HG03159 (cell line): ENCODE measurements at regions not wholly inside any gene's neighbourhood (a gene's known extent, or its start where the extent isn't known, plus 50 kb on each side); places are given as distances from the start of the nearest gene placed in this dataset.

ENCODE experiments used
- ATAC-seq: cut with Tn5 transposase; IDR thresholded peaks from one replicate; pipeline ENCODE4 v1.9.1; 2021; ENCODE audit warnings: mild to moderate bottlenecking, moderate library complexity; ENCODE audit not compliant: unreplicated experiment

DNA sequence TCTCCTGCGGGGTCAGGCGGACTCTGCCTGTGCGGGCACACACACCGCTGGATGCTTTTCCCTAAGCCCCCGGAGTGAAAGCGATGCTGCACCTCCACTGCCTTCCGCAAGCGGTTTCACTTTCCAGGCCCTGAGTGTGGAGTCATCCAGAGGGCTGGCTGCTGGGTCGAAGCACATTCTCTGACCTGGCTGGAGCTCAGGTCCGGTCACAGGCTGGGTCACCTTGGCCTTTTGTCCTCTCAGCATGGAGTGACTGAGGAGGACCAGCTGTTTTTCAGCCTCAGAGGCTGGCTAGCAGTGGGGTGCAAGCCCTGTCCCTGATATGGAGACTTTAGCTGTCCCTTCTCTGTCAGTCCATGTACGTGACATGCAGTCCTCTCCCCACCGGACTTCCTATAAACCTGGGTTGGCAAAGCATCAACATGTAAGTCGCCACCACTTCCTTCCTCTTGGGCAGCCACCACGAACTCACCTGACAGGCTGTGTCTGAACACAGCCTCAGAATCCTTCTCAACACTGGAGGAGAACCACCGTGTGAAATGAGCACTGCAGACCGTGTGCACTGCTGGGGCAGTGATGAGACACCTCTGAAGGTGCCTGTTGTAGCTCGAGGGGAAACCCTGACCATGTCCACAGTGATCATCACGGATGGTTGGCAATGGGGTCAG lies 51.3 kb downstream of the GADD45G start:
- ATAC-seq, result no peak

DNA sequence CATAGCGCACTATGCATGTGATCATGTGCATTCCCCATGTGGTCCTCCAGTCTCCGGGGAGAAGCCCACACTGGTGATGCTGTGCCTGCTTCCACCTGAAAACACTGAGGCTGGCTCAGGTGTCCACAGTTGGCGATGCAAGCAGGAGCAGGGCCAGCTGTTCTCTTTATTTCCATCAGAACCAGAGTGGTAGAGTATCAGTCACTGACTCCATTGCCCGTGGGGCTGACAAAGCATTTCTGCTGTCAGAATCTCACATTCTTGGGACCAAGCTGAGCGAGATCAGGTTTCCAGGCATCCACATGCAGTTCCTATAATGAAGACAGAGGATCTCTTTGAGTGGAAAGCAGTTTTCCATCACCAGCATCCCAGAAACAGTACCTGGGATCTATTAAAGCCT lies 52.5 kb downstream of the GADD45G start:
- ATAC-seq, result no peak

DNA sequence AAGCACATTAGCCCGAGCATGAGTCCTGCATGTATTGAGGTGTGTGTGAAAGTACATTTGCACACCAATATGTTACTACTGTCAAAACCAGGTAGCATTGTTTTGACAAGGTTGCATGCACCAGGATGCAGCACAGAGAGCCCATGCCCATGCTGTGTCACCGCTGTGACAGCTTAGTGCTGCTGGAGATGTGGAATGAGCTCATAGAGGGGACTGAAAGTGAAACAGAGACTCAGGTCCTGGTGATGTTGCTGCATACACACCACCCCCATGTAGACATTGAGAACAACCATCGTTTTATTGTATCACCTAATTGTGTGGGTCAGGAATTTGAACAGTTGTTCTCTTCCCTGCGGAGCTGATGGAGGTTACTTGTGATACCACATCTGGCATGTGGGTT lies 53.0 kb downstream of the GADD45G start:
- ATAC-seq, result no peak

DNA sequence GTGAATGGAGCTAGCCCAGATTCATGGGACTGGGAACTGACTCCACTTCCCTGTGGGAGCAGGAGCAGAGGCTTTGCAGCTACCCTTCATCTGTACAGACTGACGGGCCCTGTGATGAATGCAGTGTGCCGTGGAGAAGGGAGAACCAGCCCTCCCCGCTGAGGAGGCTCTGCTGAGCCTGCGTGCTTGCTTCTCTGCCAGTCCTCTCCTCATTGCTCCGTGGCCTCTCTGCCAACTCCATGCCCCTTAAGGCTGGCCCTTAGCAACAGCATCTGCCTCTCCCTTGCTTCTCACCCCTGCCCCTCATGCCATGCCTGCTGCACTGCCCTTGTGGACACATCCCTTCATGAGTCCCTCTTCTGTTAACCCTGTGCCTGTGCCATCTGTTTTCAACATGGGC lies 53.6 kb downstream of the GADD45G start:
- no peak for ATAC-seq

DNA sequence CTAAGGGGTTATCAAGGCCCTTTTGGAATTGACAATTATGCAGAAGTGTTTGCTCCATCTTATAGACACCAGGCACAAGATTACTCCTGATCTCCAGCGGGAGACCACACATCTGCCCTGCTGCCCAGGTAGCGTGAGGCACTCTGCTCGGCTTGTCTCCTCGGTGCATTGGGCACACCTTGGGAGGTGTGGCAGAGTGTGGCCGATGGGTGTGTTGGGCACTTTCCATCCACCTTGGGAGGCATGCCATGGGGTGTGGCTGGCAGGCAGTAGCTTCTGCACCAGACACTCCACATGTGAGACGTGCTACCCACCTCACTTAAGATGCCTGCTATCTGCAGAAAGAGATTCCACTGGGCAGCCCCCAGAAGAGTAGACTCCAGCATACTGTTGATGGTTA lies 54.1 kb downstream of the GADD45G start:
- ATAC-seq, result no peak

DNA sequence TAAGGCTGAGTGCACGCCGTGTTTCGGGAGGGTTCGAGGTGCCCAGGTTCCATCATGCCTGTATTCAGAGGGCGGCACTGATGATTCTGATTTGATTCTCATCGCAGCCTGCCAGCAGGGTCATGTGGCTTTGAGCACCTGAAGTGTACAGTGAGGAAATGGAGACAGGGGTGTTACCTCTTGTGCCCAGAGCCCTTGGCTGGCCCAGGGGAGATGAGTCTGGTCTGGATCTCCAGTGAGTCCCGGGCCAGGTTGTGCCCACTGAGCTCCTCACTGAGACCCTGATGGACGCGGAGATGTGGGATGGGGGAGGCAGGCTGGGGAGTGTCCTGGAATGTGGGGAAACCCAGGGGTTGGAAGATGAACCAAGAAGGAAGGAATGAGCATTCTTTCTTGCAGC lies 54.7 kb downstream of the GADD45G start:
- no peak for ATAC-seq

DNA sequence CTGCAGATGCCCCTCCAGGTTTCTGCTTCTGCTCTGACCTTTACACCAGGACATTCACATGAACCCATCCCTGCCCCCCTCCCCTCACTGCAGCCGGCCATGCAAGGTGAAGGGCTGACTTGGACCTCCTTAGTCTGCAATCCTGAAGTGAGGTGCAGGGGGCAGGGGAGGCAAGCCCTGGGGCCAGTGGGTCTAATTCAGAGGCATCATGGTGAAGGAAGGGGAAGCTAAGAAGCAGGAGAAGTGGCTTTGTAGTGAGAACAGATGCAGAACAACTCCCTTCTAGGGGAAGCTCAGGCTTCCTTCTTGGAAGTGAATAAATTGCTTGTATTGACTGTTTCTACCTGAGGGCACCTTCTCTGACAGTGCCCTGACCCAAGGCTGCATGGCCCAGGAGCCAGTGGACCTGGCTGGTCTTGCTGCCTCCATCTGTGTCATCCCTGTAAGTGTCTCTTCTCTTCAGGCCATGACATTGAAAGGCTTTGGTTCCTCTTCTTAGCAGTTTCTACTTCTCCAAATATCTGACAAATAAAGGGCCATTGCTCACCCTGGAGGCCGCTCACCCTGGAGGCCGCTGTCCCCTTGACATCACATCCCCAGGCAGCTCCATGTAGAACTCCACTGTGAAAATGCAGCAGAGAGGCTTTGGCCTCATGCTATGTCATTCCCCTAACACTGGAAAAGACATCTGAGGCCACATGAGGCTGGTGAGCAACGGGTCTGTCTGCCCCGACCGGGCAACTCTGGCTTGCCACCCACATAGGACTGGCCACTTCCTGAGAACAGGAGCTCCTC lies 55.3 kb downstream of the GADD45G start:
- ATAC-seq, result no peak

DNA sequence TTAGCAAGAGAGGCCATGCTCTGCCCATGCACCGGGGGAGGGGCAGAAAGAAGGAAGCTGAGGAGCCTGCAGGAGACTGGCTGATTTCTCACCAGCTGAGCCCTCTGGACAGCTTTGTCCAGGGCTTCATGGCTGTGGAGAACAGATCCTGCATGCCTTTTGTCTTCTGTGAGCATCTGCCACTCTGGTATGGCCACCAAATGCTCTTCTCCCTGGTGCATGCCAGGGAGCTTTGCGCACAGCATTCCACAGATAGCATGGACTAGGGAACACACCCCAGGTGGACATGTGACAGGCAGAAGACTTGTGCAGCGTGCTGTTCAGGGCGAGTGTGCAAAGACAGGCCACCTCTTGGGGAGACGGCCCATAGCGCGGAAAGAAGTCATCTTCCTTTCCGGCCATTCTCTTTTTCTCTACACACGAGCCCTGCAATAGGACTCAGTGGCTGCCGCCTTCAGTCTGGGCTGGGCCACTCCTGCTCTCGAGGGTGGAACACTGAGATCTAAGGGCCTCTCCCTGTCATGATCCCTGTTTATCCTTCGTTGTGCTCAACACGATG lies 56.7 kb downstream of the GADD45G start:
- no peak for ATAC-seq

DNA sequence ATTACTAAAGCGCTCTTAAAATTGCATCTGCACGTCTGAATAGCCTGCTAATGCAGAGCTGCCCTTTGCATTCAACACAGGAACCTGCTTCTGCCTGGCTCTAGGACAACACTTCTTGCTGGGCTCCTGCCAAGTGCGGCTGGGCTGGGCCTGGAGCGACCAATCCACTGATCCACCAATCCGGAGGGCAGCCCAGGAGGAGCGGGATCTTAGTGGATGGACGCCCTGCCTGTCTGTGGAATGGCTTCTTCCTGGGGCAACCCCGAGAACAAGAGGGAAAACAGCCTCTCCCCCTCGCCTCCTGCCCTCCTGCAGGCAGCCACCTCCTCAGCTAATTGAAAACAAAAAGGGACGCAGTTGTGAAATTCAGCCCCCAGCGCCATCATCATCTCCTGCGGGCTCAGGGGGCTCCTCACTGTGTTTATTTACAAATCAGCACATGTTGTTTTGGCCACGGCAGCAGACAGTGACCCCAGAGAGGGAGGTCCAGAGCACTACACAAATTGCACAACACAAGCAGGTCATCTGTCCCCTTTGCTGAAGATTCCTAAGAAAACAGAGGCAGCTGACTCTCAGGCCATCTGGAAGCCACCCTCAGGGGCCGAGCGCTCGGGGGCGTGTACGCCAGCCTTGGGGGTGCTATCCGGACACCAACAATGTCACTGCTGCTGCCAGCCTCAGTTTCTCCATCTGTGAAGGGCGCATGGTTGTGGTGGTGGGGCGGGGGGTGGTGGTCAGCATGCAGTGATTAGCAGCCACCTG lies 57.3 kb downstream of the GADD45G start:
- ATAC-seq, result no peak

DNA sequence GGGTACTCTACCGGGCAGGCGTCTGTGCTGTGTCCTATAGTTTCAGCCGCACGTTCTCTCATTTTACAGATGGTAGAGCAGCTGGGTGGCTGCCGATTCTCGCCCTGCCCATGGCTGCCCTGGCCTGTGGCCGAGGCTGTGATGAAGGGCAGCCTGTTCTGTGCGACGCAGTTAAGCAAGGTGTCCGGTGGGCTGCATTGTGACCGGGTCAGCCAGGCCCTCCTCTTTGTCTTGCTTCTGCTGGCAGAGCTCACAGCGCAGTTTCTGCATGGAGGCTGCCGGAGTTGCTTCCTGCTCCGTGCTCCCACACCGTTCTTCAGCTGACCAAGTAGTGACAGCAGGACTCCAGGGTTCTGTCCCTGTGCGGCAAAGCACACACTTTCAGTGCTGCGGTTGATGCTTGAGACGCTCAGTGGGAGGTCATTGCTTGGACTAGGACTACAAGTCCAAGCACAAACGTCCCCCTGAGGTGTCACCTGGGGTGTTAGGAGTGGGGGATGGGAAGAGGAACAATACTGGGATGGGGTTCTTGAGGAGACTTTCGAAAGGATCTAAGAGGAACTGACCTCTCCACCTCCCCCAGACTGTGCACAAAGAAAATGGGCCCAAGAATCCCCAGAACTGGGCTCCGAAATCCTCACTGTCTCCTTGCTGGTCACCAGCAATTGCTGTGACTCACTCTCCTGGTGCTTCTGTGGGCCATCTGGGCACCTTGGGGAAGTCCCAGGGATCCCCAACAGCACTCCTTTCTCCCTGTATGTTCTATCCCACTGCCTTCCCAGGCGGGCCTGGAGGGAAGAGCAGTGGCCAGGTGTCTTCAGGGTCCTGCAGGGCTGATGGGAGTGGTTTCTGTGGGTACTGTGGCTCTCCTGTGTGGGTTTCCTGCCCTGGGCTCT lies 58.2 kb downstream of the GADD45G start:
- ATAC-seq, result no peak

DNA sequence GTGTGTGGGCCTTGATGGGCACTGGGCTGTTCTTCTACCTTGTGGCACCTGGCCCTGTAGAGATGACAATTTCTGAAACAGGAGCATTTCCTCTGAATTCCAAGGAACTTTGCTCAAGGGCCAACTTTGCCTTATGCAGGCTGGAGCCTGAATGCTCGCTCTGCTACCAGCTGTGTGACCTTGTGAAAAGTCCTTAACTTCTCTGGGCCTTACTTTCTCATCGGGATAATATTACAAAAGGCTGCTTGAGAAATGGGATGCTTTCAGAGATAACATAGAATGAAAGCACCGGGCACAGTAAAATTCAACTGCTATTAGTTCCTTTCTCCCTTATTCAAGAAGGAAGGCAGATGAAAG lies 58.8 kb downstream of the GADD45G start:
- ATAC-seq, result no peak

DNA sequence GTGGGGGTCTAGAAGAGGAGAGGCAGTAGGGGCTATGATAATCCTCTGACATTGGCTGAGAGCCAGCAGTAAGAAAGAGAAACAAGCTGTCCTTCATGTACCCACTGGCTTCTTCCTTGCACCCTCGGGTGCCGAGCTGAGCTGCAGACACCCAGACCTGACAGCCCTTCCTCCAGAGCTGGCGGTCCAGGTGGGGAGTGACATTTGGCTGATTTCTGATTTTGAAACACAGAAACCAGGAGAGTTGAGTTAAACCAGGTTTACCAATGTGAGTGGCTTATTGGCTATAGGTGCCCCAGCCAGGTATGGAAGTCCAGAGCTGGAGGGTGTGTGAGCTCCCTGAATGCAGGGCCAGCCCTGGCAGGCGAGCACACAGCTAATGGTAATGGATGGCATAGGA lies 59.2 kb downstream of the GADD45G start:
- ATAC-seq, result no peak

DNA sequence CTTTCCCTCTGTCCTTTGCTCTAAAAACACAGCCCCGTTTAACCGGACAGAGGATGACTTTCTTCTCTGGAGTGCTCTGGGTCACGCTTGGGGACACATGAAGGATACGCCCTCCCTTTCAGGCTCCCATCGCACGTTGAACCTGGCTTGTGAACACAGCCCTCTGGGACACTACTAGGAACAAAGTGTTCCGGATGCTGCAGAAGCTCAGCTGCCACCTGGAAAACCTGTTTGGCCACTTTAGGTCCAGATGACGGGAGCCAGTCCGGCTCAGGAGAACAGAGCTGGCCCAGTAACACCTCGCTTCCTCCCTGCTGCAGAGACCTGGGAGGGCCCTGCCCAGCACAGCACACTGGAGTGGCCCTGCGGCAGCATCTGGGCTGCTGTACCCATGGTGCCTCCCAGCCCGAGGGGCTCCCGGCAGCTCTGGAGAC lies 60.1 kb downstream of the GADD45G start:
- no peak for ATAC-seq

DNA sequence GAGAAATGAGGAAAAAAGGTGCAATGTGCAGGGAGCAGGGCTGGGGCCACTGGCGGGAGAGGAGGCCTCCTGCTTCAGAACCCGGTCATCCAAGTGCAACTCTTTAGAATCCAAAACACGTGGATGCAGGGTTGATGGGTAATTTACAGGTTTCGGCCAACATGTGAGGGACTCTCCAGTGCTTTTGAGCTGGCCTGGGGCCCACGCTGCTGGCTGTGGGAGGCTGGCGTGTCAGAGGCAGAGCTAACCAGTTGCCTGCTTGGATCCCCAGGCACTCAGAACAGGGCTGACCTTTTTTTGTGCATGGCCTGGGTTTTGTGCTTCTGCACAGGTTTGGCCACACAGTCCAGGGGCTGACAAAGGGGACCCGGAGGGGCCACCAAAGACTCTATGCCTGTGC lies 61.6 kb downstream of the GADD45G start:
- no peak for ATAC-seq

DNA sequence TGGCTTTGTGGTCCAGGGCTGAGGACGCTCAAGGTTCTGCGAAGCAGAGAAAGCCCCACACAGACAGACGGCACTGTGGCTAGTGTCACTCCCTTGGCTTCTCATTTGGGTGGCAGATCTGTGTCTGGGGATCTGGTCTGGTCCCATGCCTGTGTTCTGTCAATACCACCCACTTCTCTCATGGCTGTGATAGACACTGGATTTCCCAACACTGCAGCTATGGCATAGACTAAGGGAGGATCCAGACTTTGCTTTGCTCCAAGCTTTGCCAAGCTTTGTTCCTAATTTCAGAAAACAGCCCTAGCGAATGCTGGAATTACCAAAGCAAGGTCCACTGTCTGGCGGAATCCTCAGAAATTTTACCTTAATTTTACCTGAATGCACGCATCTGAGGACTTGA lies 62.1 kb downstream of the GADD45G start:
- ATAC-seq, result no peak

DNA sequence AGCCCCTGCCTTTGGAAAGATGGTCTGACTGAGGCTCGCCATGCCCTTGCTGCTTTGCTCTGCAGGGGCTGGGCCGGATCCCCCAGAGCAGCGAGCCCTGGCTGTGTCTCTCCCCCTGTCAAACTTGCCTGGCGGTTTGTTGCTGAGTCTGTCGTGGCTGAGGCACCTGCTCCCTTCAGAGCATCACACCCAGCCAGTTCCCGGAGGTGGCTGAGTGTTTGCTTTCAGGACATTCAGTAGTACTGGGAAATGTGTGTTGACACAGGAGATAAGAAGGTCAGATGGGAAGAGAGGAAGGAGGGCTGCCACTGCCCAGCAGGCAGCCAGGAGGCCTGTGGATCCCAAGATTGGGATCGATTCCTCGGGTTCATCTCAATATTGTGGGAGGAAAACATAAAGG lies 62.9 kb downstream of the GADD45G start:
- no peak for ATAC-seq

DNA sequence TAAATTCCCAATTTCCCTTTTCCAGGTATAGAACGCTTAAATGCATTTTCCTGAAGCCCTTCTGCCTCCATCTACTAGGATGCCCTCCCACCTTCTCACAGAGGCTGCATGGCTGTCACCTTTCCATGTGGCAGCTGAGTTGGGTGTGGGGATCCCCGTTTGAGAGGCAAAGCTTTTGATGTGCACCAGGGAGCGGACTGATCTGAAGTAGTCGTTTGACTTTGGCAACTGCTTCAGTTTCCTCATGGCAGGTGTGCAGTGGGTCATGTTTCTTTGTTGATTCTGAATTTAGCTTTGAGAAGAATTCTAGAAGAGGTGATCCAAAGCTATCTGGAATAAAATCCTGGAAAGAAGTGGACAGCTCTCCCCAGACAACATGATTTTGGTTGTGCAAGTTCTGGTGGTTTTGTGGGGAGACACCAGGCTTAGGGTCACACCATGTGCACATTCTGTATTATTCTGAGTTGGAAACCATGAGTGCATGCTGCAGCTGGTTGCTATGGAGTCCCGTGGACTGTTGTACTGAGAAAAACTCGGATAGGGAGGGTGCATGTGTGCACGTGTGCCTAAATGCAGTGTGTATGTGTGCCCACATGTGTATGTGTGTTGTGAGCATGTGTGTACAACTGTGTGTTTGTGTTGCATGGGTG lies 63.5 kb downstream of the GADD45G start:
- ATAC-seq, result no peak

DNA sequence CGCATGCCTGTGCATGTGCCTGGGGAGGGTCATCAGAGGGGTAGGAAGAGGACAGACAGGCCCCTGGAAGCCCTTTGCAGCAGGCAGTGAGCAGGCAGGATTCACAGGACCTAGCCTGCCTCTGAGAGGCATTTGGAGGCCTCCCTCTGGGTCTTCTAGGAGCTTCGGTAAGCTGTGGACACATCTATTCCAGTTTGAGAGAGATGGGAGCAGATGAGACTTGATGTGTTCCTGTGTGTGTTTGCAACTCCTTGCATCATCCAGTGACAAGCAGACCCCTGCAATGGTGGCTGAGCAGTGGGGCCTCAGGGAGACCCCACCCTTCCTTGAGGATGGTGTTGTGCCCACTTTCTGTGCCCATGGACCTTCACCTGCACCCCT lies 64.0 kb downstream of the GADD45G start:
- no peak for ATAC-seq

DNA sequence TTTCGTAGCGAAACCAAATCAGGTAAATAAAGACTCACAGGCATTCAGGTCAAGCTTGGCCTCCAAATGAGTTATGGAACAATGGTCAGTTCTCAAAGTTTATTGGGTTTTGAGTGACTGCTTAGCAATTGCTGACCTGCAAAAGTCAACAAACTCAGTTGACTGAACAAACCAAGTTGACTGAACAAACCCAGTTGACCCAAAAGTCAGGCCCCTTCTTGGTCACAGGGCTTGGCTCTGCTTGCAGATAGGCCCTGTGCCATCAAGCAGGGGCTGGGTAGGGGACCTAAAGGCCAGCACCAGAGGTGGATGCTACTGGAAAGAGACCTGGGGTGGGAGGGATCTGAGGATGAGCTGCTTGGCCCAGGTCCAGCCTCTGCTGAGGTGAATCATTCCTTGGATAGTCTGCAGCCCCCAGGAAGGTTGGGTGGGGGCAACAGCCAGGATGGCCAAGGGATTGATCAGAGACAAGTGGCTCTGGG lies 64.6 kb downstream of the GADD45G start:
- no peak for ATAC-seq

DNA sequence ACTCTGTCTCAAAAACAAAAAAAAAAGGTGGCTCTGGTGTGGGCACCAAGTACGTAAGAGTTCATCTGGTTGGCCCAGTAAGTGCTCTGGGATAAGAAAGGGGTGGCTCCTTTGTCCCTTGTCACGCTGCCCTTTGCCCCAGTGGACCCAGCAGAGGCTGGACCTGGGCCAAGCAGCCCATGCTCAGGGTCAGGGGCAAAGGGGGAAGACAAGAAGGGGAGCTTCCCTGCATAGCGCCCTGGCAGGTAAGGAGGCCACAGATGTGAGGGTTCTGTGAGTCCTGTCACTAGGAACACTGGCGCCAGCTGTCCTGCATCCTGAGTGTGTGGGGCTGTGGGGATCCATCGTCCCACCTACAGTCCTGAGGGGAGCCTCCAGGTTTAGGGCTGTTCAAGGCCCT lies 65.3 kb downstream of the GADD45G start:
- no peak for ATAC-seq
